IPS DF 6.9 (cell line): ENCODE measurements at regions not wholly inside any gene's neighbourhood (a gene's known extent, or its start where the extent isn't known, plus 50 kb on each side); places are given as distances from the start of the nearest gene placed in this dataset.

ENCODE experiments used
- DNase-seq: peaks from one replicate; pipeline ENCODE4 v3.0.0-alpha.2; 2013; ENCODE audit warnings: low read depth, low spot score
- H3K27ac ChIP-seq: one replicate; pipeline ENCODE4 v1.5.1; 2013; ENCODE audit warnings: low read length, control low read depth
- H3K27me3 ChIP-seq: 2 replicates; pipeline ENCODE4 v1.6.1; 2013; ENCODE audit warnings: mild to moderate bottlenecking, low read length; ENCODE audit not compliant: control insufficient read depth, insufficient read depth
- H3K36me3 ChIP-seq: 2 replicates; pipeline ENCODE4 v1.6.1; 2013; ENCODE audit warnings: low read length; ENCODE audit not compliant: control insufficient read depth, insufficient read depth
- H3K4me1 ChIP-seq: 2 replicates; pipeline ENCODE4 v1.6.1; 2013; ENCODE audit warnings: low read length; ENCODE audit not compliant: control insufficient read depth, insufficient read depth
- H3K4me3 ChIP-seq: 2 replicates; pipeline ENCODE4 v1.5.1; 2013; ENCODE audit warnings: mild to moderate bottlenecking, low read length
- H3K9me3 ChIP-seq: 2 replicates; pipeline ENCODE4 v1.6.1; 2013; ENCODE audit warnings: low read length, inconsistent platforms; ENCODE audit not compliant: control insufficient read depth, insufficient read depth
- WGBS: extraction: QIAGEN DNeasy Blood & Tissue Kit; methylation state at CpG from one replicate; pipeline ENCODE4 v1.1.7; 2013; ENCODE audit warnings: mixed read lengths, missing lambda C conversion rate; ENCODE audit not compliant: insufficient read length, insufficient coverage; 5-methylcytosine and 5-hydroxymethylcytosine counted together

- Histone ChIP-seq H3K36me3 (no peaks in the 10 kb centered on the region), H3K27me3 (no peaks in the 10 kb centered on the region)
These were observed 319.9 kb downstream of the GABRG1 start for GRCh38 chr4:45803994-45804393.

DNA sequence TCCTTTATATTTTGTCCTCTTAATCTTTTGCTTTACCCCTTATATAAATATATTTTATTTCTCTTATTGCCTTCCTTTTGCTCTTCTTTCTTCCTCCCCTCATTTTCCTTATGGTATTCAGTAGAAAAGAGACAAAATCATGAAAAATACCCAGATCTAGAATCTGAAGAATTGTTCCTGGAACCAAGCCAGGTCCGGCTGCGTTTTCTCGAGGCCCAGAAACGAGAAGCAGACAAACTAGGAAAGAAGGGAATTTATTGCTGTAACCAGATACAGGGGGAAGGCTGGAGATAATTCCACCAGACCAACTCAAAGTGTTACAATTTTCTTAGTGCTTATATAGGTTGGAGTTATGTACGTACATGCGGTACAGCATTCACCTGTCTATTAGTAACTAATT lies 328.7 kb downstream of the GABRG1 start:
- no peak overlapping the region for H3K27ac ChIP-seq
- H3K36me3 ChIP-seq = no peaks in the 10 kb centered on the region
- no peaks in the 10 kb centered on the region for H3K4me1 ChIP-seq
- no peaks in the 10 kb centered on the region for H3K27me3 ChIP-seq
- H3K9me3 ChIP-seq = no peaks in the 10 kb centered on the region; the same call in 1 of the 2 replicates
- H3K4me3 ChIP-seq = no peak overlapping the region
- no peak for DNase-seq
- WGBS = no CpG with 5 or more reads among the region's 6 CpGs

More at GRCh38 chr4:45803994-45804393, 319.9 kb downstream of the GABRG1 start:
- DNase-seq = no peak
- H3K27ac ChIP-seq = no peak overlapping the region
- no peak overlapping the region for H3K4me3 ChIP-seq
- H3K4me1 ChIP-seq = no peaks in the 10 kb centered on the region
- H3K9me3 ChIP-seq = no peaks in the 10 kb centered on the region
- no CpG with 5 or more reads among the region's 2 CpGs for WGBS

DNA sequence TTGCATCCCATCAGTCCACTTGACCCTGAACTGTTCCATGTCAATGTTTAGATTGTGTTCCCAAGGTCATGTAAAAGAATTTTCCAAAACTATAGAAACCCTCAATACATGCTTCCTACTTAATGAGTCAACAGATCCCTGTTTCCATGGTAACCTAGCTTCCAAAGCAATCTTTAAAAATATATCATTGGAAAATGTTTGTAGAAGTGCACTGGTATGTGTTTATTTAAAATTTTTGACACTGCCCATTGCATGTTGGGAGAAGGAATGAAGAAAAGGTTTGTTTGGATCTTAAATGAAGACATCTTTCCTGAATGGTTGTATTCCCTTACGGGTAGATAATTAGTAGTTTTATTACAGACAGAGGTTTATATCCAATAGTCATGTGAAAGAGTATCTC lies 345.3 kb downstream of the GABRG1 start:
- Histone ChIP-seq H3K27me3 (no peaks in the 10 kb centered on the region), H3K36me3 (no peaks in the 10 kb centered on the region), H3K4me1 (no peaks in the 10 kb centered on the region), H3K27ac (no peak overlapping the region), H3K9me3 (no peaks in the 10 kb centered on the region), H3K4me3 (no peak overlapping the region)
- no peak for DNase-seq
- WGBS = no CpG with 5 or more reads among the region's 1 CpG

DNA sequence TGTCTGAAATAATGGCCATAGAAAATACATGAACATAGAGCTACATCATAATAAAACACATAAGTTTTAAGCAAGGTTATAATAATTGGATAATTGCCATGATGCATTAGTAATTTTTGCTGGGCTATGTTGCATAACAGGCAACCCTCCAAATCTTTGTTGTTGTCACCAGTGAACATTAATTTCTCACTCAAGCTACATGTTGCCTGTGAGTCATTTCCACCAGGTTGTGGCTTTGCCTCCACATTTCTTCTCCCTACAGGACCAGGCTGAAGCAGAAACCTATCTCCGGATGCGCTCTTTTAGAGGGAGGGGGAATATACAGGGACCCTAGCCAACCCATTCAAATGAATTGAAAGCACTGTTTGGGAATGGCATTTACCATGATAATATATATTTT lies 347.7 kb downstream of the GABRG1 start:
- Histone ChIP-seq H3K4me1 (no peaks in the 10 kb centered on the region), H3K27me3 (no peaks in the 10 kb centered on the region), H3K4me3 (no peak overlapping the region), H3K9me3 (no peaks in the 10 kb centered on the region), H3K36me3 (no peaks in the 10 kb centered on the region), H3K27ac (no peak overlapping the region)
- DNase-seq = no peak
- WGBS = no CpG with 5 or more reads among the region's 2 CpGs

GRCh38 chr4:45770958-45771357 lies 352.9 kb downstream of the GABRG1 start:
- Histone ChIP-seq H3K36me3 (no peaks in the 10 kb centered on the region), H3K4me3 (no peak overlapping the region), H3K27ac (no peak overlapping the region), H3K27me3 (no peaks in the 10 kb centered on the region), H3K4me1 (no peaks in the 10 kb centered on the region), H3K9me3 (no peaks in the 10 kb centered on the region; the same call in 1 of the 2 replicates)
- no CpG with 5 or more reads among the region's 3 CpGs for WGBS
- DNase-seq = no peak

DNA sequence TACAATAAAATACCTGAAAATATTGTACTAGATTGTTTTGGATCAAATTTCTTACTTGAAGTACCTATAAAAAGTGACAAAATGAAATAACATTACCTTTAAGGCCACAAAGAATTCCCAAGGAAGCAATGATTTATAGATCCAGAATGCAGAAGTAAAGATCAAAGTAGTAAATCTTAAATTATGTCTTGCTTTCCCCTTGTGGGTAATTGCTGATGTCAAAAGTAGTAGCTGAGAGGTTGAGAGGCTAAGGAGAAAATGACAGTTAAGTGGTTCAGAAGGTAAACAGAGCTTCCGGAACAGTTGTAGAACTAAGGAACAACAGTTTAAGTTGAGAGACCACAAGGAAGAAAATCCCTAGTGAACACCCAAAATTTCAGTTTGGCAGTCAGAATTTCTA lies 358.3 kb downstream of the GABRG1 start:
- Histone ChIP-seq H3K4me1 (no peaks in the 10 kb centered on the region), H3K9me3 (no peaks in the 10 kb centered on the region; the same call in 1 of the 2 replicates), H3K27me3 (no peaks in the 10 kb centered on the region), H3K4me3 (no peak overlapping the region), H3K27ac (no peak overlapping the region), H3K36me3 (no peaks in the 10 kb centered on the region)
- WGBS = no CpG with 5 or more reads among the region's 1 CpG
- DNase-seq = no peak

- Histone ChIP-seq H3K9me3 (no peaks in the 10 kb centered on the region), H3K27ac (no peak overlapping the region), H3K36me3 (no peaks in the 10 kb centered on the region), H3K27me3 (no peaks in the 10 kb centered on the region), H3K4me3 (no peak overlapping the region), H3K4me1 (no peaks in the 10 kb centered on the region)
- WGBS = 100% methylated on average over 2 of the region's 4 CpGs
- no peak for DNase-seq
These were observed 371.9 kb downstream of the GABRG1 start for GRCh38 chr4:45751877-45752530.

GRCh38 chr4:45750721-45751120 lies 373.1 kb downstream of the GABRG1 start:
- no peak for DNase-seq
- Histone ChIP-seq H3K4me1 (no peaks in the 10 kb centered on the region), H3K27me3 (no peaks in the 10 kb centered on the region), H3K9me3 (no peaks in the 10 kb centered on the region), H3K36me3 (no peaks in the 10 kb centered on the region), H3K27ac (no peak overlapping the region), H3K4me3 (no peak overlapping the region)
- WGBS = no CpG with 5 or more reads among the region's 2 CpGs

- Histone ChIP-seq H3K27me3 (no peaks in the 10 kb centered on the region), H3K4me1 (no peaks in the 10 kb centered on the region), H3K36me3 (no peaks in the 10 kb centered on the region), H3K9me3 (no peaks in the 10 kb centered on the region), H3K4me3 (no peak overlapping the region), H3K27ac (no peak overlapping the region)
- no peak for DNase-seq
- no CpG with 5 or more reads among the region's 3 CpGs for WGBS
These were observed 378.1 kb downstream of the GABRG1 start for GRCh38 chr4:45745741-45746140.

DNA sequence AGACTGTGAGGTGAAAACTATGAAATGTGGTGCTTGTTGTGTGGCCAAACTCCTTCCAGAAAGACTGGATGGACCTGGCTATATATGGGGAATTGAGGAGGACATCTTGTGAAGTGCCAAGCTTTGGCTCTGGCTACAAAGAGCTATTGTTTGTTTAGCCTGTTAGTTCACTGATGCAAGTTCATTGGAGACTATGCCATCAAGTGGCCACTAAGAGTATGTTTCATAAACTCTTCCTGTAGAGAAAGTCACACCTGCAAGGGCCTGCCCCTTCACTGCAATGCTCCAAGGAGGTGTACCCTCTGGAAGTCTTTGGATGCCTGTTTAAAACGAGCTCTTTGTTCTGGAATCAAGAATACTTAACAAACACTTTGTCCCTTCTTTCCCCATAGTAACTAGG lies 382.0 kb downstream of the GABRG1 start:
- no peak overlapping the region for H3K4me3 ChIP-seq
- no peaks in the 10 kb centered on the region for H3K4me1 ChIP-seq
- no CpG with 5 or more reads among the region's 1 CpG for WGBS
- no peaks in the 10 kb centered on the region for H3K27me3 ChIP-seq
- no peaks in the 10 kb centered on the region for H3K36me3 ChIP-seq
- H3K27ac ChIP-seq = no peak overlapping the region
- H3K9me3 ChIP-seq = no peaks in the 10 kb centered on the region; the same call in 1 of the 2 replicates
- DNase-seq = no peak

DNA sequence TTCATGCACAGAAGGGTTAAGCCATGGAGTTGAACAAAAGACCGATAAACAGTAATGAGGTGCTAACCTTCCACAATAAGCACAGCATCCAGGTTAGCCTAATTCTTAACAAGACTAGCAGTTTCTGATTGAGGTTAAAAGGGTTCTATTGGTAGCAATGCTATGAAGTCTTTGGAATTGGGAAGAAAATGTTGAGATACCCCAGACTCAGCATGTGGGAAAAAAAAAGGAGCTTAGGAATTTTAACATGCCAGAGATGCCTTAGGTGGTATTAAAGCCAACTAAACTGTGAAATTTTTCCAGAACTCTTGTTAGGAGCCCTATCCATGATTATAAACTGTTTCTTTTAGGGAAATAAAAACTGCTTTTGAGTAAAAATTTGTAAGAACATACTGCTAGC lies 391.7 kb downstream of the GABRG1 start:
- Histone ChIP-seq H3K27ac (no peak overlapping the region), H3K9me3 (no peaks in the 10 kb centered on the region), H3K27me3 (no peaks in the 10 kb centered on the region), H3K4me1 (no peaks in the 10 kb centered on the region), H3K36me3 (no peaks in the 10 kb centered on the region), H3K4me3 (no peak overlapping the region)
- no peak for DNase-seq
- no CpG with 5 or more reads among the region's 1 CpG for WGBS
